GM12878 (cell line): ENCODE measurements at regions not wholly inside any gene's neighbourhood (a gene's known extent, or its start where the extent isn't known, plus 50 kb on each side); places are given as distances from the start of the nearest gene placed in this dataset.

Experiments
- ATF3 ChIP-seq: IDR thresholded peaks from 2 replicates; pipeline ENCODE4 v1.6.1; 2011; ENCODE audit warnings: low read depth, mild to moderate bottlenecking, low read length, moderate library complexity, borderline replicate concordance; ENCODE audit errors: extremely low read depth
- ATF7 ChIP-seq: fragments of 450-650 bp; IDR thresholded peaks from 2 replicates; pipeline ENCODE4 v1.6.1; 2016; ENCODE audit warnings: low read depth, mild to moderate bottlenecking
- EP300 ChIP-seq, 2 experiments: fragments of 150-350 bp in 1 of 2; IDR thresholded peaks; 2 replicates each; pipeline ENCODE4 v1.6.1; 2011 to 2012; ENCODE audit warnings: low read depth in 2 of 2, low read length in 2 of 2, borderline replicate concordance in 1 of 2, improper control_type of control experiment in 1 of 2, inconsistent platforms in 1 of 2; ENCODE audit not compliant: control insufficient read depth in 1 of 2
- EZH2 ChIP-seq: IDR thresholded peaks from 2 replicates; pipeline ENCODE4 v1.6.1; 2012; ENCODE audit warnings: low read depth, mild to moderate bottlenecking, control low read depth, inconsistent platforms, low read length, borderline replicate concordance; ENCODE audit not compliant: control insufficient read depth
- POLR2AphosphoS5 ChIP-seq: IDR thresholded peaks from 2 replicates; pipeline ENCODE4 v1.6.1; 2011; ENCODE audit warnings: mild to moderate bottlenecking, low read length, inconsistent platforms

GRCh38 chr11:21897752-21898151, 295.1 kb upstream of the ANO5 start:
- no peak for TF ChIP-seq POLR2AphosphoS5
- no peak for TF ChIP-seq EZH2
- TF ChIP-seq ATF7: no peak
- no peak for TF ChIP-seq ATF3
- TF ChIP-seq EP300 (IDR thresholded peaks at IDR 0.05; ENCODE audit: borderline replicate concordance in 1 of 2, control insufficient read depth in 1 of 2, low read depth in 2 of 2, low read length in 2 of 2): no peak
